Transverse colon (tissue), 4 donors: ENCODE measurements at regions not wholly inside any gene's neighbourhood (a gene's known extent, or its start where the extent isn't known, plus 50 kb on each side); places are given as distances from the start of the nearest gene placed in this dataset.

Source experiments
- DNase-seq: peaks from one replicate; pipeline ENCODE4 v3.0.0-alpha.2; 2019
- H3K27ac ChIP-seq, 4 donors: fragments of 200-600 bp; sonication (generic); 2 replicates each; pipeline ENCODE4 v1.5.1; 2016 to 2018; ENCODE audit warnings: inconsistent platforms in 4 of 4
- H3K27me3 ChIP-seq: fragments of 200-600 bp; sonication (generic); 2 replicates; pipeline ENCODE4 v1.5.1; 2017; ENCODE audit warnings: inconsistent platforms
- H3K36me3 ChIP-seq, 4 donors: fragments of 200-600 bp; sonication (generic); 2 replicates each; pipeline ENCODE4 v1.5.1; 2017 to 2019; ENCODE audit warnings: inconsistent platforms in 4 of 4
- H3K4me1 ChIP-seq, 4 donors: fragments of 200-600 bp; sonication (generic); 2 replicates each; pipeline ENCODE4 v1.5.1; 2017 to 2020; ENCODE audit warnings: inconsistent platforms in 4 of 4
- H3K4me3 ChIP-seq, 4 donors: fragments of 200-600 bp; sonication (generic); 1 replicate in 1 of 4; 2 replicates in 3 of 4; pipeline versions ENCODE4 v1.5.1 to v1.6.1; 2017 to 2019; ENCODE audit warnings: inconsistent platforms in 4 of 4
- H3K9me3 ChIP-seq, 2 donors: fragments of 200-600 bp; sonication (generic); 2 replicates each; pipeline ENCODE4 v1.5.1; 2017 to 2019; ENCODE audit warnings: inconsistent platforms in 2 of 2
- CTCF ChIP-seq, 5 experiments: fragments of 200-600 bp in 3 of 5; fragments of 450-650 bp in 2 of 5; sonication (generic) in 3 of 5; IDR thresholded peaks; 1 replicate in 2 of 5; 2 replicates in 3 of 5; pipeline ENCODE4 v1.5.1; 2016 to 2017; ENCODE audit warnings: antibody characterized with exemption in 5 of 5, inconsistent platforms in 3 of 5, mild to moderate bottlenecking in 2 of 5, moderate library complexity in 1 of 5
- EP300 ChIP-seq: sonication (generic); formaldehyde crosslinking; IDR thresholded peaks from one replicate; pipeline ENCODE4 v1.6.1; 2017; ENCODE audit warnings: antibody characterized with exemption, low read depth
- POLR2A ChIP-seq: fragments of 450-650 bp; IDR thresholded peaks from one replicate; pipeline ENCODE4 v1.6.1; 2016; ENCODE audit warnings: antibody characterized with exemption, mild to moderate bottlenecking, moderate library complexity
- POLR2AphosphoS5 ChIP-seq, 3 donors: sonication (generic); formaldehyde crosslinking; IDR thresholded peaks; one replicate each; pipeline ENCODE4 v1.6.1; 2016; ENCODE audit warnings: antibody characterized with exemption in 3 of 3
- WGBS, 2 donors: methylation state at CpG; one replicate each; pipeline ENCODE4 v1.1.5; 2018; ENCODE audit warnings: low coverage in 1 of 2; 5-methylcytosine and 5-hydroxymethylcytosine counted together
- in situ Hi-C, 4 donors: fragments of 200-750 bp; cut with MboI; loops; one replicate each; pipeline versions ENCODE4 v1.15.0 to v1.15.1; 2017; ENCODE audit warnings: low sequenced_read_pairs in 3 of 4, low pct_ligation_motif_present in 1 of 4, low pct_unique_long_range_greater_than_20kb in 1 of 4
- intact Hi-C: fragments of 100-400 bp; cut with DNase I; formaldehyde crosslinking; loops from one replicate; pipeline ENCODE4 v1.15.1; 2023; ENCODE audit warnings: low total_unique reads

GRCh38 chr14:66046035-66046434 lies 440.1 kb upstream of the CCDC196 start:
- H3K4me1 ChIP-seq = no peaks in the 10 kb centered on the region
- DNase-seq = no peak
- H3K27me3 ChIP-seq = no peaks in the 10 kb centered on the region
- in situ Hi-C loops (no loop called here), intact Hi-C loops (loop anchor here (2.0 kb wide), 1 partner anchor 53 kb away; no protein-coding TSS in a partner anchor)
- no peak overlapping the region for H3K27ac ChIP-seq
- H3K4me3 ChIP-seq = no peak overlapping the region
- no peaks in the 10 kb centered on the region for H3K36me3 ChIP-seq
- TF ChIP-seq EP300 (no peak), POLR2A (no peak), POLR2AphosphoS5 (IDR thresholded peaks at IDR 0.05) (no peak), CTCF (IDR thresholded peaks at IDR 0.05) (no peak)
- 43 to 93% methylated on average over 1 of the region's 1 CpG for WGBS, 2 donors
- H3K9me3 ChIP-seq = no peaks in the 10 kb centered on the region

- Histone ChIP-seq H3K4me3 (no peak overlapping the region), H3K36me3 (no peaks in the 10 kb centered on the region), H3K4me1 (no peaks in the 10 kb centered on the region), H3K27ac (no peak overlapping the region), H3K27me3 (no peaks in the 10 kb centered on the region), H3K9me3 (no peaks in the 10 kb centered on the region)
- DNase-seq = no peak
- in situ Hi-C loops (no loop called here), intact Hi-C loops (loop anchor here (2.0 kb wide), 1 partner anchor 54 kb away; no protein-coding TSS in a partner anchor)
- WGBS, 2 donors = 85 to 100% methylated on average over 1 of the region's 1 CpG
- TF ChIP-seq POLR2AphosphoS5 (IDR thresholded peaks at IDR 0.05) = no peak
- TF ChIP-seq CTCF (IDR thresholded peaks at IDR 0.05) = no peak
- no peak for TF ChIP-seq POLR2A
- TF ChIP-seq EP300 = no peak
These were observed 439.6 kb upstream of the CCDC196 start for GRCh38 chr14:66046591-66046990.

- TF ChIP-seq CTCF (IDR thresholded peaks at IDR 0.05) = no peak
- TF ChIP-seq POLR2A = no peak
- TF ChIP-seq POLR2AphosphoS5 (IDR thresholded peaks at IDR 0.05) = no peak
- no peak for TF ChIP-seq EP300
- Histone ChIP-seq H3K36me3 (no peaks in the 10 kb centered on the region), H3K27me3 (no peaks in the 10 kb centered on the region), H3K4me3 (no peak overlapping the region), H3K9me3 (no peaks in the 10 kb centered on the region), H3K4me1 (peaks cover 0 to 17% (median 10%) of the 10 kb centered on the region in 4 donors), H3K27ac (peak overlapping the region; percentile 46 to 67 (median 62))
- in situ Hi-C loops (loop anchor here in 3 of 4 donors (25.0 kb wide), 2 partner anchors 644 to 894 kb away; partner anchors contain the start of gene FUT8 (in 2 of the 3)), intact Hi-C loops (no loop called here)
- DNase-seq = peak; percentile 13
- 19 to 49% methylated on average over 3 to 5 of the region's 5 CpGs for WGBS, 2 donors
These were observed 429.8 kb upstream of the CCDC196 start for GRCh38 chr14:66056268-66056907.

- 79% methylated on average over 1 of the region's 1 CpG; no CpG with 5 or more reads in 1 of the 2 donors for WGBS, 2 donors
- intact Hi-C loops (no loop called here), in situ Hi-C loops (loop anchor here in 3 of 4 donors (25.0 kb wide), 2 partner anchors 645 to 895 kb away; partner anchors contain the start of gene FUT8 (in 2 of the 3))
- Histone ChIP-seq H3K36me3 (no peaks in the 10 kb centered on the region), H3K4me1 (peaks cover 0 to 17% (median 10%) of the 10 kb centered on the region in 4 donors), H3K27me3 (no peaks in the 10 kb centered on the region), H3K9me3 (peaks cover 0 to 4% of the 10 kb centered on the region in 2 donors), H3K4me3 (no peak overlapping the region), H3K27ac (peak overlapping the region; percentile 46 to 67 (median 62))
- DNase-seq = peak; percentile 19
- no peak for TF ChIP-seq EP300
- no peak for TF ChIP-seq POLR2AphosphoS5 (IDR thresholded peaks at IDR 0.05)
- TF ChIP-seq CTCF (IDR thresholded peaks at IDR 0.05) = no peak
- TF ChIP-seq POLR2A = no peak
These were observed 429.1 kb upstream of the CCDC196 start for GRCh38 chr14:66056926-66057552.
